Calu3 (cell line): ENCODE measurements at regions not wholly inside any gene's neighbourhood (a gene's known extent, or its start where the extent isn't known, plus 50 kb on each side); places are given as distances from the start of the nearest gene placed in this dataset.

Source experiments
- BruUV-seq: library from RNA; stranded (reverse); fragments of 400-500 nt; replicated peaks from 2 replicates; lab custom pipeline; 2021; lab: Mats Ljungman, UMichigan
- CTCF ChIA-PET: fragments of 300-600 bp; sonication (Branson Sonifier 250); formaldehyde crosslinking; loops from one replicate; lab custom pipeline; 2022; ENCODE audit warnings: antibody characterized with exemption; lab: Charles Lee
- DNase-seq: peaks from one replicate; pipeline ENCODE4 v3.0.0; 2022
- H3K27ac Mint-ChIP-seq: one replicate; pipeline ENCODE4 v1.8.0; 2022; ENCODE audit warnings: mixed read lengths; ENCODE audit not compliant: unreplicated experiment
- H3K27me3 Mint-ChIP-seq: one replicate; pipeline ENCODE4 v1.8.0; 2022; ENCODE audit warnings: mixed read lengths; ENCODE audit not compliant: unreplicated experiment
- H3K36me3 Mint-ChIP-seq: one replicate; pipeline ENCODE4 v1.8.0; 2022; ENCODE audit warnings: mild to moderate bottlenecking, moderate library complexity, mixed read lengths; ENCODE audit not compliant: insufficient read depth, unreplicated experiment
- H3K4me1 Mint-ChIP-seq: one replicate; pipeline ENCODE4 v1.8.0; 2022; ENCODE audit warnings: mild to moderate bottlenecking, low read depth, mixed read lengths; ENCODE audit not compliant: unreplicated experiment
- H3K4me3 Mint-ChIP-seq: one replicate; pipeline ENCODE4 v1.8.0; 2022; ENCODE audit warnings: mild to moderate bottlenecking, low read depth, moderate library complexity, mixed read lengths; ENCODE audit not compliant: unreplicated experiment
- H3K9me3 Mint-ChIP-seq: one replicate; pipeline ENCODE4 v1.8.0; 2022; ENCODE audit warnings: low read depth, mixed read lengths; ENCODE audit not compliant: unreplicated experiment
- intact Hi-C: fragments of 100-400 bp; cut with micrococcal nuclease; formaldehyde crosslinking; loops from one replicate; pipeline ENCODE4 v1.10.0; 2022; ENCODE audit not compliant: unreplicated experiment
- TF ChIP-seq, protein P1 (sequence below): fragments of 200-600 bp; IDR thresholded peaks from one replicate; pipeline ENCODE4 v1.8.0; 2022; ENCODE audit warnings: antibody characterized with exemption; ENCODE audit not compliant: unreplicated experiment

DNA sequence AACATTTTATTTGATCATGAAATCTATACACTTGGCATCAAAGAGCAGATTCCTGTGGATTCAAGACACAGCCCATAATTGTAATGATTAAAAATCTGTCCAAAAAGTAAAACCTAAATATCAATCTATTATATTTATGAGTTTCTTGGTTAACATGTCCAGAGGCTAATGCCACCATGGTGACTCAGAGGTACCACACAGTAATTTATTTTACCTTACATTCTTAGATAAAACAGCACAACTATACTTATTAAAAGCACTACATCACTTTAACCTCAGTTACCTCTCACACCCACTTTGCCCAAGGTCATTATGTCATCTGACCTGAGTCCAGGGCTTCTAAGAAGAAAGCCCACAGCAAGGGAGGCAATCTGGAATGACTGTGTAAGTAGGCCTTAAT lies 519.2 kb downstream of the RASEF start:
- H3K27me3 Mint-ChIP-seq, result no peaks in the 10 kb centered on the region
- H3K36me3 Mint-ChIP-seq, result no peaks in the 10 kb centered on the region
- no peak for DNase-seq
- CTCF ChIA-PET, result no interaction called here
- intact Hi-C loops, result no loop called here
- no peaks in the 10 kb centered on the region for H3K9me3 Mint-ChIP-seq
- no peak overlapping the region for H3K4me3 Mint-ChIP-seq
- TF ChIP-seq, protein P1, sequence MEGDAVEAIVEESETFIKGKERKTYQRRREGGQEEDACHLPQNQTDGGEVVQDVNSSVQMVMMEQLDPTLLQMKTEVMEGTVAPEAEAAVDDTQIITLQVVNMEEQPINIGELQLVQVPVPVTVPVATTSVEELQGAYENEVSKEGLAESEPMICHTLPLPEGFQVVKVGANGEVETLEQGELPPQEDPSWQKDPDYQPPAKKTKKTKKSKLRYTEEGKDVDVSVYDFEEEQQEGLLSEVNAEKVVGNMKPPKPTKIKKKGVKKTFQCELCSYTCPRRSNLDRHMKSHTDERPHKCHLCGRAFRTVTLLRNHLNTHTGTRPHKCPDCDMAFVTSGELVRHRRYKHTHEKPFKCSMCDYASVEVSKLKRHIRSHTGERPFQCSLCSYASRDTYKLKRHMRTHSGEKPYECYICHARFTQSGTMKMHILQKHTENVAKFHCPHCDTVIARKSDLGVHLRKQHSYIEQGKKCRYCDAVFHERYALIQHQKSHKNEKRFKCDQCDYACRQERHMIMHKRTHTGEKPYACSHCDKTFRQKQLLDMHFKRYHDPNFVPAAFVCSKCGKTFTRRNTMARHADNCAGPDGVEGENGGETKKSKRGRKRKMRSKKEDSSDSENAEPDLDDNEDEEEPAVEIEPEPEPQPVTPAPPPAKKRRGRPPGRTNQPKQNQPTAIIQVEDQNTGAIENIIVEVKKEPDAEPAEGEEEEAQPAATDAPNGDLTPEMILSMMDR, result no peak
- no peak overlapping the region for H3K27ac Mint-ChIP-seq
- no TSS peak for BruUV-seq
- no peaks in the 10 kb centered on the region for H3K4me1 Mint-ChIP-seq

DNA sequence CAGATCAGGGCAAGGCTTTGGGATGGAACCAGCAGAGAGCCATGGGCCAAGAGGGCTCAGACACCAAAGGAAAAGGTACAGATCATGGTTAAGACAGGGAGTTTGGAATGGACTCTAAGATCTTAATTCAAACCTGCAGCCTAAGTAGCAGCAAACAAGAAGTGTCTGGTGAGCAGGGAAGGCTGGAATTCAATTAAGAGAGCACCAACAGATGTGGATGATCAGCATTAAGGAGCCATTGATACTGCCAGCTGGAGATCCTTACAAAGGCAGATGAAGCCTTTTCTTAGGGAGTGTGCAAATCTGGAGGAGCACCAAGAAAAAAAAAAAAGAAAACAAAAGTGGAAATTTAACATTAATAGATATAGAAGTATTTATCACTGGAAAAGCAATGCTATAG lies 516.8 kb downstream of the RASEF start:
- H3K9me3 Mint-ChIP-seq, result no peaks in the 10 kb centered on the region
- H3K36me3 Mint-ChIP-seq, result no peaks in the 10 kb centered on the region
- no peak overlapping the region for H3K4me3 Mint-ChIP-seq
- BruUV-seq, result no TSS peak
- intact Hi-C loops, result no loop called here
- TF ChIP-seq, protein P1, result no peak
- CTCF ChIA-PET, result no interaction called here
- DNase-seq, result no peak
- no peaks in the 10 kb centered on the region for H3K27me3 Mint-ChIP-seq
- no peak overlapping the region for H3K27ac Mint-ChIP-seq
- no peaks in the 10 kb centered on the region for H3K4me1 Mint-ChIP-seq

DNA sequence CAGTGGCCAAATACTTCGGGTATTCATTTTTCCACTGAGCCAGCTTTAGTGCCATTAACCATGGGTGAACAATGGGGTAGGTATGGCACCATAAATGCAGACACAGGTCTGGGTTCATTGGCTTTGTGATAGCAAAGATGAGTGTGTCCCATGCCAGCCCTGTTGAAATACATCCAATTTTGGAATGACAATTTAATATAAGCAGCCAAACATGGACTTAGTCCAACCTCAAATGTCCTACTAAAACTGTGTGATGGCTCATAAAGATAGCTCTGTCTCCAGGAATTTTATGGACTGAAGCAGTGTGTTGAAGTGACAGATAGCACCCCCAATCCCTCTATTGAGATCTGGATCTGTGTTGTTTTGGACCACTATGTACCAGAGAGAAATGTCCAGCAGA lies 514.9 kb downstream of the RASEF start:
- Mint-ChIP-seq H3K4me1 (no peaks in the 10 kb centered on the region), H3K4me3 (no peak overlapping the region), H3K9me3 (no peaks in the 10 kb centered on the region), H3K27me3 (no peaks in the 10 kb centered on the region), H3K36me3 (no peaks in the 10 kb centered on the region), H3K27ac (no peak overlapping the region)
- TF ChIP-seq, protein P1, result no peak
- intact Hi-C loops, result no loop called here
- BruUV-seq, result no TSS peak
- CTCF ChIA-PET, result no interaction called here
- no peak for DNase-seq

DNA sequence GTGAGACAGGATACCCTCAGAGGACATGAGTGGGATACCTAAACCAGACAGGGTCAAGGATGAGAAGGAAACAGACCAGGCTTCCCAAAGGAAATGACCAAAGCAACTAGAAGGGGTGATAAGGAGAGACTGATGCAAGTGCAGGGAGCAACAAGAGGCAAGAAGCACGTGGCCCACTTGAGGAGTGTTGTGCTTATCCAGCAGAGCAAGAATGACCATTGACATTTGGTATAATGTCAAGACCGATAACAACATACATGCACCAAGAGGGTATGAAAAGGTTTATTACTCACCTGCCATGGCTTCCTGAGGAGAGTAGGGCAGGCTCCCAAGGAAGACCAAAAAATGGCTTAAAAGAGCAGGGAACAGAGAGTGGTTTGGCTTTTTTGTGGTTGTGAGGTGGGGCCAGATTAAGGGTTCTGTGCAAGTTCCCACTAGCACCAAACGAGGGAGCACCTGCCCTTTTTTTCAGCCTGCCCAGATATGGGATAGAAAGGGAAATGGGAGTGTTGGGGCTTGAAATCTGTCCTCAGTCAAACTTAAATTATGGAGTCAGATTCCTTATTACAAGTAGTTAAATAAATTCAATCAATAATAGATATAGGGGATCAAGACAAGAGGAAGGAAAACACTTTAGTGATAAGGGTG lies 513.6 kb downstream of the RASEF start:
- CTCF ChIA-PET, result interaction anchor here (1.8 kb wide), 1 partner anchor 57 kb away, joined by 5 read pairs; no protein-coding TSS in a partner anchor
- Mint-ChIP-seq H3K36me3 (no peaks in the 10 kb centered on the region), H3K4me3 (no peak overlapping the region), H3K4me1 (no peaks in the 10 kb centered on the region), H3K27ac (no peak overlapping the region), H3K27me3 (no peaks in the 10 kb centered on the region), H3K9me3 (no peaks in the 10 kb centered on the region)
- intact Hi-C loops, result no loop called here
- no TSS peak for BruUV-seq
- TF ChIP-seq, protein P1, result no peak
- no peak for DNase-seq
